ENCODE measurements at regions not wholly inside any gene's neighbourhood (a gene's known extent, or its start where the extent isn't known, plus 50 kb on each side); places are given as distances from the start of the nearest gene placed in this dataset.
"Not testable (repeated sequence)": the region's sequence is repeated elsewhere in the genome, so short reads cannot be mapped to it uniquely, and the experiment has no call there.

GRCh38 chr14:30426463-30426862, 132.5 kb upstream of the G2E3 start:
- no peak for DNase-seq (ENCODE audit: low read depth, low spot score)

DNA sequence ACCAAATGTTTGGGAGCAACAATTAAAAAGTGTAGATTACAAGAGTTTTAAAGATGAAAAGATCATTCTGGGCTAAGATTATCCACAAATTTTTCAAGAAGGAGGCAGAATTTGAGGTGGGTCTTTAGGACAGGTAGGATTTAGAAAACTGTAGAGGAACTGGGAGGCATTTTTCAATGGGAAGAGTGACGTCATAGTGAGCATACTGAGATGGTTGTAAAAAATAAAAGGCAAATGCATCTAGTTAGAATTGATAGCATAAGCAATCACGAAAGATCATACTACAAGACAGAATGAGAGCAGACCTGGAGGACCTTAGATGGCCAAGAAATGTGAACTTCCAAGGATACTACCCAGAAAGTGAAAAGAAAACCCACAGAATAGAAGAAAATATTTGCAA, 131.6 kb upstream of the G2E3 start:
- DNase-seq (ENCODE audit: low read depth, low spot score): no peak

- DNase-seq (ENCODE audit: low read depth, low spot score): no peak
Measured at GRCh38 chr14:30427846-30428245, 131.1 kb upstream of the G2E3 start.

GRCh38 chr14:30431552-30431951, 127.4 kb upstream of the G2E3 start:
- no peak for DNase-seq (ENCODE audit: low read depth, low spot score)

DNA sequence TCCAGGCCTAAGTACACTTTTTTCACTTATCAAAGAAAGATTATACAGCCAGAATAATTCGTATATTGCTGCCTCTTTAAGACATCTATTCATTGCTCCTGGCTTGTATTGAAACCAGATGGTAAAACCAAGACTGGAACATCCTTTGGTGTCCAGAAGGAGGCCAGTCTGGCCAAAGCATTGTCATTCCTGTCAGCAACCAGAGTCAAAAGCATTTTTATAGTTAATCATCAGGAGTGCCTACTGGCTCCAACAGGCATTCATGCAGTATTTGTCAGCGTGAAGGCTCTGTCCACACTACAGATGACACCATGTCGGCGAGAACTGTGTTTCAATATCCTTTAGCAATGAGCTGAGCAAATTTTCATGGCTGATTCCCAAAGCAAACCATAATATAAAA, 118.0 kb upstream of the G2E3 start:
- no peak for DNase-seq (ENCODE audit: low read depth, low spot score)

DNA sequence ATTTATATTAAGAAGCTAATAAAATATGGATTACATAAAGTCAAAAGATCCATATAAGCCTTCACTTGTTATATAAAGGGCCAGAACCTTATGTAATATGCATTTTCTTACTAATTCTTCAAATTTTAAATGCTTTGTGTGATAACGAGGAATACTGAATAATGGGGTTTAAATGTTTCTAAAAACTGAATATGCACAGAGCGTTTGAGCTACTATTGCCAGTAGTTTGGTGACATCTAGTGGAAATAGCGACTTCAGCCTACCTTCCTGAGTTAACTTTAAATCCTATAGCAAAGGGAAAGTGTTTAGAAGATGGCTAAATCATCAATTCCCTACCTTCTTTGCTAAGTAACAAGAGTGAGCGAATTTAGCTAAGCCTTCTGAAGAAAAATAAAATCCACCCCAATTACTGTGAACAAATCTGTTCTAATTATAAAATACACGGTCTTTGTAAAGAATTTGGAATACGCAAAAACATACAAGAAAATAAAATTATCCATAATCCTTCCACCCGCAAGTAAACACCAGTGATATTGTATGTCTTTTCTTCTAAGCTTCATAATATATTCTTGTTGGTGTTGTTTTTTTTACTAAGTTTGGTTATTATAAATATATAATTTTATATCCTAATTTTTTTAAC, 115.5 kb upstream of the G2E3 start:
- no peak for DNase-seq (ENCODE audit: low read depth, low spot score)

DNA sequence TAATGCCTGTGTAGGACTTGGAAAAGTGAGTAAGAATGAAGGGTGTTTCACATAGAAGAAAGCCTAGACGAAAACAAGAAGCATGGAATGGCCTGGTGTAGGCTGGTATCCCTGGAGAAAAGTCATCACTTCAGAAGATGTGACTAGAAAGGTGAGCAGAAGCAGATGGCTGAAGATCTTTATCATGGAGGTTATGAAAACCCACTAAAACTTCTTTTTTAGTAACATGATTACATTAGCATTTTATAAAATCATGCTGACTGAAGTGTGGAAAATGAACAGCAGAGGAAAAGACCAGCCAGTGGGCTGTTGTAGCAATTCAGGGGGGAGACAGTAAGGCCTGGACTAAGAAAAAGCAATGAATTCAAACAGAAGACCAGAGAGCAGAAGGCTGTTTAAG, 114.5 kb upstream of the G2E3 start:
- no peak for DNase-seq (ENCODE audit: low read depth, low spot score)

DNA sequence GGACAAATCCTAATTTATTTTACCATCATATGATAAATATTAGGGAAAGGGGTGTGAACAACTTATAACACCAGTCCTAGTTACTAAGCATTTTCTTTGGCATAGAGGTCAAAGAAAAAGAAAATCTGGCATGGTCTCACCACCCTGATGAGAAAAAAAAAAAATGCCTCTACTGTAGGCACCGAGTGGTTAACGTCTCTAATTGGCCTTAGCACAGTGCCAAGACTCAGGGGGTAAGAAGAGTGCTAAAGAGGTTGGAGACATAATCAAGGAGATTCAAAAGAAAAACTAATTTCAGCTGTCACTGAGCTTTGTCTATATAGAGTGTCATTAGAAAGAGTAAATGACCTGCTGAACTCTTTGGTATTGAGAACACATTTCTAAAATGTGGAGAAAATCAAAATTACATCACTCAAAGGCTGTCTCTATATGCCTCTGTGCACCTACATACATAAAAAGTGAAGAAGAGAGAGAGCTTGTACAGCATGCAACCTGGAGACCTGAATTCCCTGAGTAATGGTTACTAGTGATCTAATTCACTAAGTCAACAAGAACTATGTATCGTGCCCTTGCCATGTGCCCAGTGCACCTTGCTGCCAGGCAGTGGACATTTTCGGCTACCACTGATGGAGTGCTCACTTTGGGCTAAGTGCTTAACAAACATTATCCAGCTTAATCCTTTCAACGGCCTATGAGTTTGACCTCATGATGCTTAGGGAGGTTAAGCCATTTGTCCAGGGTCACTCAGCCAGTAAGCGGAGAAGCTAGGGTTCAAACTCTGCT, 113.8 kb upstream of the G2E3 start:
- no peak for DNase-seq (ENCODE audit: low read depth, low spot score)

DNA sequence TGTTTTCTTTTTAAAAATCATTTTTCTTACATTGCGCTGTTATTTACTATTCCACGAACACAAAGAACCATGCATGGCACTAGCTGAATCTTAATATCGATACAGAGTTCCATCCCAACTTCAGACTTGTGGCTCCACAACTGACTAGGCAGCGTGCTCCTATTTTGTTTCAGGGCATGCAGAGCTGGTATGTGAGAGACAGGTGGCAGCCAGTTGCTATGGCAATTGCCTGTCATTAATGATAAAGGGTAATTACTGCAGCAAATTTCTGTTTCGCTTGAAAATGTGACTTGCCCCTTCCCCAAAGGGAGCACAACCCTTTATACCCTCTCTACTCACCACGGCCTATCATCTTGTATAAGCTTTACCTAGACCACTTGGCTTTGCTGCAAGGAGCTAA, 113.1 kb upstream of the G2E3 start:
- DNase-seq (ENCODE audit: low read depth, low spot score): no peak

GRCh38 chr14:30450631-30451545, 108.1 kb upstream of the G2E3 start:
- no peak for DNase-seq (ENCODE audit: low read depth, low spot score)

- no peak for DNase-seq (ENCODE audit: low read depth, low spot score)
Measured at GRCh38 chr14:30456296-30456695, 102.7 kb upstream of the G2E3 start.

DNA sequence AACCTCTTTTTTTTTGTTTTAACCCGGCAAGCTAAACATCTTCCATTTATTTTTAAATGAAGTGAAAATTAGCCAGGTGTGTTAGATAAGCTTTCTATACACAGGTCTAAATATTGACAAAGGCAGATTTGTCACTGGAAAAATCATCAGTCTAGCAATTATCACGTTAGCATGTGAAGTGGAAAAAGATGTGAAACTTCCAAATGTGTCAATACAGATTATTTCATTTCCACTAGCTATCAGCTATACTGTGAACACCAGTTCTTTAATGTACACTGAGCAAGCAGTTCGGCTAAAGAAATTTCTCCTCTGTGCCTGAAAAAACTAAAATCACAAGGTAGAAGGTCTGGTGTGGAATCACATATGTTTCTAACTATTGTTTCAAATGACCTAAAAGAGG, 96.6 kb upstream of the G2E3 start:
- no peak for DNase-seq (ENCODE audit: low read depth, low spot score)

- peak; percentile 2 for DNase-seq (ENCODE audit: low read depth, low spot score)
Measured at GRCh38 chr14:30464481-30464880, 94.5 kb upstream of the G2E3 start.

DNA sequence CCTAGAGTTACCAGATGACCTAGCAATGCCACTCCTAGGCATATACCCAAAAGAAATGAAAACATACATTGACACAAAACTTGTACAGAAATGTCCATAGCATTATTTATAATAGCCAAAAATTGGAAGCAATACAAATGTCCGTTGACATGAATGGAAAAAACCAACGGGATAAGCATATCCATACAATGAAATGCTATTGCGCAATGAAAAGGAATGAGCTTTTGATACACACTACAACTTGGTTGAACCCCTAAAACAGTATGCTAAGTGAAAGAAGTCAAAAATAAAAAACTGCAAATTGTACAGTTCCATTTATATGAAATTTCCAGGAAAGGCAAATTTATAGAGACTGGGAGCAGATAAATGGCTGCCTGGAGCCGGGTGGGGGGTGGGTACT, 90.6 kb upstream of the G2E3 start:
- no peak for DNase-seq (ENCODE audit: low read depth, low spot score)

DNA sequence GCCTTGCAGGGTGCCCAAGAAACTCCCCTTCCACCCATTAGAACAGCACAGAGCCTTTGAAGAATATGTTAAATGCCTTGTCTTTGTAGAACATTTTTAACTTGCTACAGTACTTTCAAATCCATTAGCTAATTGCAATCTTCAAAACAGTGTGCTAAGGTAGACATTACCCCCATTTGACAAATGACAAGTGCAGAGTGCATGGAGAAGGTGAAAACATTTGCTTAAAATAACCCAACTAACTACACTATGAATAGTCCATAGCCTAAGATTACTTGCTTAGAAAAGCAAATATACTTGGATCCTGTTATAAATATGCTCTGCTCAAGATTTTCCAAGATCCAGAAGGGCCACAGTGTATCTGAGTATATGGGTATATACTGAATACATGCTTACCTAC, 87.0 kb upstream of the G2E3 start:
- DNase-seq (ENCODE audit: low read depth, low spot score): no peak

DNA sequence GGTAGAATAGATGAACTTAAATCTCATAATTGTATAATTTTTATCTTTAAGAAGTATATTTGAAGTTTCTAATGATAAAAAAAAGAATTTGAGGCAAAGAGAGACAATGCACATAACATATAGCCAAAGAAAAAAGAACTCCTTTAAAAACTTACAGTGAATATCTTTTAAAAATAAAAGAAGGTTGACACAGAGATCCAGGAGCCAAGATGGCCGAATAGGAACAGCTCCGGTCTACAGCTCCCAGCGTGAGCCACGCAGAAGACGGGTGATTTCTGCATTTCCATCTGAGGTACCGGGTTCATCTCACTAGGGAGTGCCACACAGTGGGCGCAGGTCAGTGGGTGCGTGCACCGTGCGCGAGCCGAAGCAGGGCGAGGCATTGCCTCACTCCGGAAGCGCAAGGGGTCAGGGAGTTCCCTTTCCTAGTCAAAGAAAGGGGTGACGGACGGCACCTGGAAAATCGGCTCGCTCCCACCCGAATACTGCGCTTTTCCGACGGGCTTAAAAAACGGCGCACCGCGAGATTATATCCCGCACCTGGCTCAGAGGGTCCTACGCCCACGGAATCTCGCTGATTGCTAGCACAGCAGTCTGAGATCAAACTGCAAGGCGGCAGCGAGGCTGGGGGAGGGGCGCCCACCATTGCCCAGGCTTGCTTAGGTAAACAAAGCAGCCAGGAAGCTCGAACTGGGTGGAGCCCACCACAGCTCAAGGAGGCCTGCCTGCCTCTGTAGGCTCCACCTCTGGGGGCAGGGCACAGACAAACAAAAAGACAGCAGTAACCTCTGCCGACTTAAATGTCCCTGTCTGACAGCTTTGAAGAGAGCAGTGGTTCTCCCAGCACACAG, 84.9 kb upstream of the G2E3 start:
- DNase-seq (ENCODE audit: low read depth, low spot score): not testable (repeated sequence)

GRCh38 chr14:30482276-30482675, 76.7 kb upstream of the G2E3 start:
- no peak for DNase-seq (ENCODE audit: low read depth, low spot score)

DNA sequence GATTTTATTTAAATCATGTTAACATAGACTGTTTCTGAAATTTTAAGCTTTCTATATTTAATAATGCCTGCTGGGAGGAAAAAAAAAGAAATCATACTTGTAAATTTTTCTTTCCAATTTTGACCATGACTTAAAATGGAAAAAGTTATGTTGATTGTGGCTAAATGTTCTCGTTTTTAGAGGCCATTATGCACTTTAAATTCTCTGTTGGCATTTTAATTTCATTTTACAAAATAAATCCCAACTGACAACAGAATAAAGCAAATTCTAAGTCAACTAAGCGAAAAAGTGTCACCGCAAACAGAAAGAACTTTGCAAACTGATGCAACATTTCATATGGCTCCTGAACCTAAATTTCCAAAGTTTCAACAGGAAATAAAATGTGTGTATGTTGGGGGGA, 74.8 kb upstream of the G2E3 start:
- no peak for DNase-seq (ENCODE audit: low read depth, low spot score)

DNA sequence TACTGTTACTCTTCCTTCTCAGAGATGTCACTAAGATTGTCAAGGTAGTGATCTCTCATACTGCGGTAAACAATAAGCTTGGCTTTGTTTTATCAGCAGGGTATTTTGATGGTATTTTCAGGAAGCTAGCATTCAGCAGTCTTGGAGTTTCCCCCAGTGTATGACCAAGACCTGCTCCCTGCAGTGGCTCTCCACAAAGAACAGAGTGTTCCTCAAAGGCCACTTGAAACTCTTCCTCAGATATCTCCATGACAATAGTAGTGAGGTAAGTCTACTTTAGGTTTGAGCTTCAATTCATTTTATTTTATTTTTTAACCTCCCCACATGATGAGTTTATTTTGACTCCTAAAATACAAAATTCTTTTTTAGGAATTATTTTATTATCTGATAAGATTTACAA, 74.0 kb upstream of the G2E3 start:
- DNase-seq (ENCODE audit: low read depth, low spot score): no peak

DNA sequence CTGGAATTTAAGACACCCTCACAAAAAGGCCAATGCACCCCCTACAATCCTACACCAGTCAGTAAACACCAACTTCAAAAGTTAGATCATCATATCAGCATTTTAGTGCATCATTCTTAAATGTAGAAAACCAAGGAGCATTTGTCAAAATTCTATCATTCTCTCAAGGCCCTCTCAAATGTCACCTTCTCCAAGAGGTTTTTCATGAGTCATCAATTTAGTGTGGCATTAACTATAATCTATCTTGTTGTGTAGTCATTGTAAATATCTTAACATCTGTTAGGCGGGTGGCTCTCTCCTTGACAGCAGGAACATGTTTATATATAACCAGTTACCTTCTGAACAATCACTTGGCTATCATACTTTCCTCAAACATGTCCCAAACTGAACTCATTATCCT, 62.1 kb upstream of the G2E3 start:
- DNase-seq (ENCODE audit: low read depth, low spot score): no peak

DNA sequence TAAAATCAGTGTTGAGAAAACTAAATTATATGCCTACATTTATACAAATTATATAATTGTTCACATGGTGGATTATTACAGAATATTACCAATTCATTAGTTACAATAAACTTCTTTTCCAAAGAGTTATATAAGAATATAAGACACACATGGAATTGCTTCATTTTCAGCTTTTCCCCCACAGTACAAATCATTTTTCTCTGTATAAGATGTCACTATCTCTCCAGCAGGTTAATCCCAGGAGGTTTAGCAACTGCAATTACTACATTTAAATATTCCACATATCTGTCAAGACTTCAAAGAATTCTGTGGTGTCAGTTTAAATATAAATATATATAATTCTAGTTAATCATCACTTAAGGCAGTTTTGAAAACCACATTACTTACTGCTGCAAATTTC, 59.6 kb upstream of the G2E3 start:
- DNase-seq (ENCODE audit: low read depth, low spot score): no peak

DNA sequence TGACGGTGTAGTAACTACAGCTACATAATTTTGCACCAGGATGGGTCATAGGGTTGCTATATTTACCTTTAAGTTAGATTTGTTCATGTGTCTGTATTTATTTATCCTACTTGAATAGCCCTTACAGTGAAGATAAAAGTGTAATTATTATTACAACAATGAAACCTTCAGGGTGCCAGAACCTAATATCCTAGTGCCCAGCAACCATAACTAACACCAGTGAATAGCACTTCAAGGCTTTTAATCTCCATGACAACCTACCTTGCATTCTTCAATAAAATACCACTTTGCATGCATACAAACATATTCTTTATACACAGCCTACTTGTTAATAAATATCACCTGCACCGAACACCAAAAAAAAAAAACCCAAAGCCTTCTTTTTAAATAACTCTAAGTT, 58.7 kb upstream of the G2E3 start:
- DNase-seq (ENCODE audit: low read depth, low spot score): no peak
